PC-9 (cell line): ENCODE measurements at regions not wholly inside any gene's neighbourhood (a gene's known extent, or its start where the extent isn't known, plus 50 kb on each side); places are given as distances from the start of the nearest gene placed in this dataset.

Experiments
- BruUV-seq: library from RNA; stranded (reverse); fragments of 400-500 nt; replicated peaks from 2 replicates; lab custom pipeline; 2021; lab: Mats Ljungman, UMichigan
- CTCF ChIA-PET: fragments of 300-600 bp; sonication (Branson Sonifier 250); formaldehyde crosslinking; loops from one replicate; lab custom pipeline; 2022; ENCODE audit warnings: antibody characterized with exemption; lab: Charles Lee
- POLR2A ChIA-PET: fragments of 300-600 bp; sonication (Branson Sonifier 250); formaldehyde crosslinking; loops from one replicate; lab custom pipeline; 2022; ENCODE audit warnings: antibody characterized with exemption; ENCODE audit not compliant: unreplicated experiment; lab: Charles Lee
- DNase-seq, 2 experiments: peaks; one replicate each; pipeline versions ENCODE4 v3.0.0 to v3.0.0-alpha.2; 2015 to 2022; ENCODE audit warnings: mixed read lengths in 1 of 2
- H2AFZ ChIP-seq: fragments of 200-600 bp; sonication (generic); 2 replicates; pipeline ENCODE4 v1.8.1; 2017; ENCODE audit warnings: antibody characterized with exemption
- H3F3A ChIP-seq: fragments of 200-600 bp; sonication (generic); 2 replicates; pipeline ENCODE4 v1.8.1; 2017; ENCODE audit warnings: antibody characterized with exemption, mild to moderate bottlenecking, low read depth; ENCODE audit not compliant: insufficient read depth
- H3K27ac ChIP-seq: fragments of 200-600 bp; sonication (generic); 2 replicates; pipeline ENCODE4 v1.6.1; 2016; ENCODE audit warnings: mixed run types
- H3K27me3 ChIP-seq: fragments of 200-600 bp; sonication (generic); 2 replicates; pipeline ENCODE4 v1.6.1; 2016; ENCODE audit warnings: low read depth, mixed run types; ENCODE audit not compliant: insufficient read depth
- H3K36me3 ChIP-seq: fragments of 200-600 bp; sonication (generic); 2 replicates; pipeline ENCODE4 v1.6.1; 2016; ENCODE audit warnings: low read depth, mixed run types
- H3K4me1 ChIP-seq: fragments of 200-600 bp; sonication (generic); replicated peaks from 2 replicates; pipeline ENCODE4 v1.6.1; 2016; ENCODE audit warnings: mixed run types; ENCODE audit not compliant: insufficient read depth
- H3K4me2 ChIP-seq: fragments of 200-600 bp; sonication (generic); 2 replicates; pipeline ENCODE4 v1.6.1; 2017; ENCODE audit warnings: mixed run types
- H3K4me3 ChIP-seq: fragments of 200-600 bp; sonication (generic); 2 replicates; pipeline ENCODE4 v1.6.1; 2016; ENCODE audit warnings: mixed run types
- H3K79me2 ChIP-seq: fragments of 200-600 bp; sonication (generic); 2 replicates; pipeline ENCODE4 v1.6.1; 2017; ENCODE audit warnings: low read depth, mixed run types
- H3K9me2 ChIP-seq: fragments of 200-600 bp; sonication (generic); 2 replicates; pipeline ENCODE4 v1.8.1; 2017; ENCODE audit warnings: mild to moderate bottlenecking; ENCODE audit not compliant: insufficient read depth
- H3K9me3 ChIP-seq: fragments of 200-600 bp; sonication (generic); 2 replicates; pipeline ENCODE4 v1.8.1; 2016; ENCODE audit warnings: low read depth; ENCODE audit not compliant: insufficient read depth
- H4K20me1 ChIP-seq: fragments of 200-600 bp; sonication (generic); 2 replicates; pipeline ENCODE4 v1.8.1; 2017; ENCODE audit not compliant: insufficient read depth
- CTCF ChIP-seq: fragments of 200-600 bp; sonication (generic); conservative IDR thresholded peaks from 2 replicates; pipeline ENCODE4 v1.6.1; 2017; ENCODE audit warnings: mixed run types, antibody characterized with exemption, mild to moderate bottlenecking, moderate library complexity
- EZH2 ChIP-seq: fragments of 200-600 bp; sonication (generic); IDR thresholded peaks from 2 replicates; pipeline ENCODE4 v1.8.0; 2017; ENCODE audit warnings: antibody characterized with exemption, low read depth
- intact Hi-C: fragments of 100-400 bp; cut with micrococcal nuclease; formaldehyde crosslinking; loops from one replicate; pipeline ENCODE4 v1.10.0; 2022; ENCODE audit not compliant: unreplicated experiment

DNA sequence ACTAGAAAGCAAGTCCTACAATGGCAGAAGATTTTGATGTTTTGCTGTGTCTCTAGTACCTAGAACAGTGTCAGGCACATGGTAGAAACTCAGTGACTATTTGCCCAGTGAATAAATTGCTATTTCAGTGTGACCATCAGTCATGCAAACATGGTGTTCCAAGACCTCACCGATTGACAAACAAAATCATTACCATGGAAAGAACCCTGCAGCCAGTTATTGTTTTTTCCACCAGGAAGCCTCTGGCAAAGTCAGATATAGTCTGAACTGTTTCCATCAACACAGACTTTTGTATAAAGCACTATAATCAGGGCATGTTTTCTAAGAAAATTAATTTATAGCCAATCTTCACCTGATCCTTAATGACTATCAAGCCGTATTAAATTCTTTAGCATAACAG lies 97.3 kb upstream of the RASSF8 start:
- no TSS peak for BruUV-seq
- Histone ChIP-seq H3K27me3 (no peaks in the 10 kb centered on the region), H2AFZ (no peak overlapping the region), H3F3A (no peaks in the 10 kb centered on the region), H3K4me2 (no peak overlapping the region), H3K4me1 (no peaks in the 10 kb centered on the region), H3K36me3 (no peaks in the 10 kb centered on the region), H3K4me3 (no peak overlapping the region), H3K9me3 (no peaks in the 10 kb centered on the region), H3K9me2 (no peaks in the 10 kb centered on the region), H4K20me1 (no peaks in the 10 kb centered on the region), H3K79me2 (no peaks in the 10 kb centered on the region), H3K27ac (no peak overlapping the region)
- POLR2A ChIA-PET, result no interaction called here
- intact Hi-C loops, result no loop called here
- CTCF ChIA-PET, result no interaction called here
- TF ChIP-seq CTCF (no peak), EZH2 (no peak)
- DNase-seq, result no peak

GRCh38 chr12:25864306-25865276 lies 93.9 kb upstream of the RASSF8 start:
- H3K79me2 ChIP-seq, result no peaks in the 10 kb centered on the region
- no peaks in the 10 kb centered on the region for H3K4me1 ChIP-seq
- DNase-seq, result no peak
- H3K36me3 ChIP-seq, result no peaks in the 10 kb centered on the region
- POLR2A ChIA-PET, result no interaction called here
- BruUV-seq, result no TSS peak
- no peaks in the 10 kb centered on the region for H3K9me2 ChIP-seq
- no peak overlapping the region for H3K4me2 ChIP-seq
- no peak overlapping the region for H3K27ac ChIP-seq
- no peaks in the 10 kb centered on the region for H3F3A ChIP-seq
- no peak overlapping the region for H2AFZ ChIP-seq
- no peaks in the 10 kb centered on the region for H3K9me3 ChIP-seq
- CTCF ChIA-PET, result no interaction called here
- H4K20me1 ChIP-seq, result no peaks in the 10 kb centered on the region
- intact Hi-C loops, result no loop called here
- TF ChIP-seq EZH2, result no peak
- TF ChIP-seq CTCF, result no peak
- H3K27me3 ChIP-seq, result no peaks in the 10 kb centered on the region
- no peak overlapping the region for H3K4me3 ChIP-seq

DNA sequence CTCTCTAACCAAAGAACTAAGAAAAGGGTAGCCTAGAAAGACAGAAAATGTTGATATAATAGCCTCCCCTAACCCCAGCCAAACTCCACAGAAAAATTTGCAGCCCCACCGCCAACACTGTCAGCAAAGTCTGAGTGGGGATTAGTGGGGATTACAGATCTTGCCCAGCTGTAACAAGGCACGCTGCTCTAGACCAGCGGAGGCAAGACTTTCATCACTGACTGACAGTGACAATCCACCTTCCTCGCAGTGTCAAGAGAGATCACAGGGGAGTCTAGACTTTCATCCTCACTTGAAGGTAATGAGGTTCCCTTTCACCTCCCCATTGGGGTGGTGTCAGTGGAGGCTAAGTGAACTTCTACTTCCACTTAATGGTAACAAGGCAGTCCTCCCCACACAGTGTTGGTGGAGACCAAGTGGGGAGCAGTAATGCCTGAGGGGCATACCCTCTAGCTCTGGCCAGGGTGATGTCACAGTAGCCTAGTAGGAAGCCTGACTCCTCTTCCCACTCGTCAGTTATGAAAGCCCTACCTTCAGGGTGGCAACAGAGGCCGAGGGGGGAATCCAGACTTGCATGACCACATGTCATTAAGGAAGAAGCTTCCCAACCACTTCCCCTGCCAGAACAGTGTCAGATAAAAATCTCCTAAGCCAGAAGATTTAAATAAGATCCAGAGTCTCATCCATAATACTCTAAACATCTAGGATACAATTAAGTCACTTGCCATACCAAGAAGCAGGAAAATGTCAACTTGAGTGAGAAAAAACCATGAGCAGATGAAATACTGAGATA lies 91.7 kb upstream of the RASSF8 start:
- no peaks in the 10 kb centered on the region for H3K9me2 ChIP-seq
- H3F3A ChIP-seq, result no peaks in the 10 kb centered on the region
- peaks cover 2% of the 10 kb centered on the region for H3K4me1 ChIP-seq
- H3K36me3 ChIP-seq, result no peaks in the 10 kb centered on the region
- no peaks in the 10 kb centered on the region for H3K9me3 ChIP-seq
- H3K4me3 ChIP-seq, result no peak overlapping the region
- ChIA-PET CTCF (no interaction called here), POLR2A (interaction anchor here (0.6 kb wide), 1 partner anchor 31 kb away, joined by 12 read pairs; no protein-coding TSS in a partner anchor)
- intact Hi-C loops, result no loop called here
- no TSS peak for BruUV-seq
- H4K20me1 ChIP-seq, result no peaks in the 10 kb centered on the region
- no peak overlapping the region for H3K4me2 ChIP-seq
- TF ChIP-seq EZH2 (no peak), CTCF (no peak)
- DNase-seq, result no peak
- H3K27me3 ChIP-seq, result no peaks in the 10 kb centered on the region
- no peak overlapping the region for H3K27ac ChIP-seq
- H3K79me2 ChIP-seq, result no peaks in the 10 kb centered on the region
- no peak overlapping the region for H2AFZ ChIP-seq
